NB4 (cell line): ENCODE measurements at regions not wholly inside any gene's neighbourhood (a gene's known extent, or its start where the extent isn't known, plus 50 kb on each side); places are given as distances from the start of the nearest gene placed in this dataset.
A peak's percentile ranks its signal among the peaks of the same experiment; 100 is the strongest.

Experiments used
- DNase-seq: peaks from one replicate; pipeline ENCODE4 v3.0.0; 2010; ENCODE audit warnings: low read depth
- H3K4me3 ChIP-seq: one replicate; pipeline ENCODE4 v1.5.1; 2011; ENCODE audit warnings: mild to moderate bottlenecking, low read depth, low read length, moderate library complexity
- MYC ChIP-seq: IDR thresholded peaks from 2 replicates; pipeline ENCODE4 v1.6.1; 2011; ENCODE audit warnings: low read depth, low read length
- POLR2A ChIP-seq: IDR thresholded peaks from 2 replicates; pipeline ENCODE4 v1.6.1; 2011; ENCODE audit warnings: mild to moderate bottlenecking; ENCODE audit not compliant: insufficient read length; ENCODE audit errors: extremely low read depth
- TF ChIP-seq, protein P1 (sequence below): IDR thresholded peaks from one replicate; pipeline ENCODE4 v1.5.1; 2012; ENCODE audit warnings: low read depth, low read length
- TF ChIP-seq, protein P2 (sequence below): IDR thresholded peaks from 2 replicates; pipeline ENCODE4 v1.6.1; 2011; ENCODE audit warnings: low read depth, low read length

DNA sequence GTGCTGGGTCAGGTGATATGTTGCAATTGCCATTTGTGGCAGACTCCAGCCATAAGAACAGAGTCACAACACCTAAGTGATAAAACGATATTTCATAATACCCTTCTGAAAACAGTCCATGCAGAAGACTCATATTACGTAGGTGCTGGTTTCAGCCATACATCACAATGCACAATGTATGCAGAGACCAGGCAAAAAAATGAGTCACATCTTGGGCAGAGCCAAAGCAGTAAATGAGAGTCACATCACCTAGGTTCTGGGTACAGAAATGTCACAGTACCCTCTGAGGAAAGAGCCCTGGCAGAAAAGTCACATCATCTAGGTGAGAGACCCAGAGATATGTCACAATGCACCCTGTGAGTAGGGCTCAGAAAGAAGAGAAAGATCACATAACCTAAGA lies 125.2 kb upstream of the ZNF91 start:
- no peak for DNase-seq
- no peak overlapping the region for H3K4me3 ChIP-seq
- TF ChIP-seq, protein P1, sequence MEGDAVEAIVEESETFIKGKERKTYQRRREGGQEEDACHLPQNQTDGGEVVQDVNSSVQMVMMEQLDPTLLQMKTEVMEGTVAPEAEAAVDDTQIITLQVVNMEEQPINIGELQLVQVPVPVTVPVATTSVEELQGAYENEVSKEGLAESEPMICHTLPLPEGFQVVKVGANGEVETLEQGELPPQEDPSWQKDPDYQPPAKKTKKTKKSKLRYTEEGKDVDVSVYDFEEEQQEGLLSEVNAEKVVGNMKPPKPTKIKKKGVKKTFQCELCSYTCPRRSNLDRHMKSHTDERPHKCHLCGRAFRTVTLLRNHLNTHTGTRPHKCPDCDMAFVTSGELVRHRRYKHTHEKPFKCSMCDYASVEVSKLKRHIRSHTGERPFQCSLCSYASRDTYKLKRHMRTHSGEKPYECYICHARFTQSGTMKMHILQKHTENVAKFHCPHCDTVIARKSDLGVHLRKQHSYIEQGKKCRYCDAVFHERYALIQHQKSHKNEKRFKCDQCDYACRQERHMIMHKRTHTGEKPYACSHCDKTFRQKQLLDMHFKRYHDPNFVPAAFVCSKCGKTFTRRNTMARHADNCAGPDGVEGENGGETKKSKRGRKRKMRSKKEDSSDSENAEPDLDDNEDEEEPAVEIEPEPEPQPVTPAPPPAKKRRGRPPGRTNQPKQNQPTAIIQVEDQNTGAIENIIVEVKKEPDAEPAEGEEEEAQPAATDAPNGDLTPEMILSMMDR = no peak
- TF ChIP-seq, protein P2, sequence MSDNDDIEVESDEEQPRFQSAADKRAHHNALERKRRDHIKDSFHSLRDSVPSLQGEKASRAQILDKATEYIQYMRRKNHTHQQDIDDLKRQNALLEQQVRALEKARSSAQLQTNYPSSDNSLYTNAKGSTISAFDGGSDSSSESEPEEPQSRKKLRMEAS = no peak
- TF ChIP-seq MYC (no peak), POLR2A (no peak)

DNA sequence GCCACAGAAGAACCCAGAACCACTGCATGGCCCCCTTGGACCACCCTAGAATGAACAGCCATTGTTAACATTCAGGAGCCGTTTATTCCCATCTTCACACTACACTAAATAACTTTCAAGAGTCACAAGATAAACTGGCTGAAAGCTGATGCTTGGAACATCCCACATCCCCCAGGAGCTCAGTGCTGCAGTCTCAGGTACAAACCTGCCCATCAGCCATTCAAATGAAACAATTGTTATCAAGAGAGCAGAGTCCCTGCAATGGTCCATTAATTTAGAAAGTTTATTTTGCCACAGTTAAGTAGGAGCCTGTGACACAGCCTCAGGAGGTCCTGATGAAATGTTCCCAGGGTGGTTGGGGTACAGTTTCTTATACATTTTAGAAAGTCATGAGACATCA lies 123.8 kb upstream of the ZNF91 start:
- TF ChIP-seq POLR2A (no peak), MYC (no peak)
- TF ChIP-seq, protein P1 = no peak
- TF ChIP-seq, protein P2 = no peak
- no peak for DNase-seq
- H3K4me3 ChIP-seq = no peak overlapping the region

DNA sequence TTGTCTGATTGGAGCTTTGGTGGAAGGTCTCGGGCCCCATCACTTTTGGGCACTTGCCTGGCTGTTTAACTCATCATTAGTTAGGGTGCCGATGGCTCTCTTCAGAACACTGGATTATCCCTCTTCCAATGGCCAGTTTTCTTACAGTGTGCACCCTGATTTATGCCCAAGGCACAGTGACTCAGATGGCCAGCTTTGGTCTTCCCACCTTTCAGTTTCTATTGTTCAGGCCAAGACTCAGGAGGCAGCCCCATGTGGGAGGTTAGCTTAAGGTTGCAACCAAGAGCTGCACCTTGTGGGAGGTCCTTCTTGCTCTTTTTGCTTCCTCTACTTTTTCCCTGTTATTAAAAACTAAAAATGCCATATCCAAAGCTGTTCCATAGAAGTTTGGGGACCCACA lies 121.0 kb upstream of the ZNF91 start:
- DNase-seq = no peak
- H3K4me3 ChIP-seq = no peak overlapping the region
- TF ChIP-seq, protein P2 = no peak
- TF ChIP-seq MYC (no peak), POLR2A (no peak)
- TF ChIP-seq, protein P1 = no peak

DNA sequence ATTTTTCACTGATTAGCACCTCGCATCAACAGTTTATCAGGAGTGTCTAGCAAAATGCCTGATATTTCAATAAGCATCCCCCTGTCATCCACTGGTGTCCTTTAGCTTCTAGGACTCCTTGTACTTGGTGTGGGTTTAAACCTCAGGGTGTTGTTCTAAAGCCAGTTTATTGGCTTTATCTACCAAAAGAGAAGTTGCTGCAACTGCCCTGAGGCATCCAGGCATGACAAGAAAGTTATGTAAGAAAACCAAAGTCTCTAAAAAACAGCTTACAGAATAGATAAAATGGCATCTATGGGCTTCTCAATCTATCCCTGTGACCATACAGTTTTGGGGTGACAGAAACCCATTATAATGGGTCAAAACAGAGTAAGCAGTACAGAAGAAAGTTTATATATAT lies 120.3 kb upstream of the ZNF91 start:
- TF ChIP-seq, protein P2 = no peak
- no peak for DNase-seq
- H3K4me3 ChIP-seq = no peak overlapping the region

DNA sequence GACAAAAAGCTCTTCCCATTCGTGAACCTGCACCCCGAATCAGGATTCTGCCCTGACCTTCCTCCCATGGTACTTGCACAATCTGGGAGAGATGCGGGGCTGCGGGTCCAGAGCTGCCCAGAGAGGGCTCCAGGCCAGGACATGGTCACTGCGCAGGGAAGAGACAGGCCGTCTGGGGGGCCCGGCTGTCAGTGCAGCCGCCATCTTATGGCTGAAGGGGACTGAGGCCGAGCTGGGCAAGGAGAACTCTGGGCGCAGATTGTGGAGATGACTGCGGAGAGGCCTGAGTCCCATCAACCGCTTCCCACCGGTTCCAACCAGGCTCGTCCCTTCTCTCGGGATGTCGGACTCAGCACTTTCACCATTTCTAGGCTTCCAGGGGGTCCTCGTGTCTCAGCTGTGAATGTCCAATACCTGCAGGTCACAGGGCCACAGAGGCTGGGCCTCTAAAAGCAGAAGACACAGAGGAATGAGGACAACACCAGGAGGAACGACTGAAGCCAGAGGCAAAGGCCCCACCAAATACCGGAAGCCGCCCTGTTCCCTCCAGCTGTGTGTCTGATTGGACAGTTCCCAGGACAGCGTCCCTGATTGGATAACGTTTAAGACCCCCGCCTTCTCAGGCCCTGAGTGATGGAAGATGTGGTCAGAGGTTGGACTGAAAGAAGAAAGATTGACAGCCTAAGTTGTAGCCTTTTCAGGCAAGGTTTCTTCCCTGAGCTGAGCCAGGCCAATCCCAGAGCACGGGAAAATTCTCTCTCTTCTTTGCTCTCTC lies 117.1 kb upstream of the ZNF91 start:
- no peak overlapping the region for H3K4me3 ChIP-seq
- no peak for DNase-seq
- TF ChIP-seq, protein P2 = no peak
- TF ChIP-seq, protein P1 = no peak
- TF ChIP-seq MYC (no peak), POLR2A (no peak)

DNA sequence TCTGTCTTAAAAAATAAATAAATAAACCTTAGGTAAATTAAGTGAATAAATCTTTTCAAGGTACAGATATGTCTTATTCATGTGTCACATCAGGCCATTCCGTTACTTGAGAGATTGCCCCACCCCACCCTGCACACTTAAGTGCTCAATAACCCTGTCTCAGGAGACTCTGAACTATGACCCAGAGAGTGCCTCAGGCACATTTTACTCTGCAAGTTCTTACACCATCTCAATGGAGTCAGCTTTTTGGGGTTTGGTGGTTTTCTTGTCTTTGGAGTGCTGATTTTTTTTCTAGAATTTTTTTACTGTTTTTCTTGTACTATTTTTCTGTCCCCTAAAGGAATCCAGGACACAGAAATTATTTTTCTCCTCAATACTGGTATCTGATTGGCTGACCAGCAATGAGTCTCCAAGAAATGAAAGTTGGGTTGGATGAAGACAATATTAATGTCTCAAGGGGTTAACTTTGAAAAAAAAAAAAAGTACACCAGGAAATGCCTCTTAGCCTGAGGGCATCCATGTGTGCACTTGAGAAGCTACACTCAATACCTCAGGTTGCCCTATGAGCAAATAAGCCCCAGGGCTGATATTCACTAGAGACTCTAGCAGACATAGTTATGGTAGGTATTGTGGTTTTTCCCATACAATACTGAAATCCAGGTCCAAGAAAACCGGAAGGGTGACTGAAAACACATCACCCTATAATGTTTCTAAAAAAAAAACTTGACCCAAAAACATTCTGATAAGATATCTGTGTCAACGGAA lies 114.6 kb upstream of the ZNF91 start:
- TF ChIP-seq, protein P2 = no peak
- TF ChIP-seq, protein P1 = no peak
- TF ChIP-seq MYC = no peak
- TF ChIP-seq POLR2A = no peak
- peak; percentile 9 for DNase-seq

More for the DNA sequence above, 114.6 kb upstream of the ZNF91 start:
- no peak overlapping the region for H3K4me3 ChIP-seq
